Esophagus squamous epithelium (tissue), 4 donors: ENCODE measurements at regions not wholly inside any gene's neighbourhood (a gene's known extent, or its start where the extent isn't known, plus 50 kb on each side); places are given as distances from the start of the nearest gene placed in this dataset.

ENCODE experiments used
- POLR2A ChIP-seq, 4 donors: fragments of 450-650 bp; IDR thresholded peaks; one replicate each; pipeline ENCODE4 v1.6.1; 2017; ENCODE audit warnings: antibody characterized with exemption in 4 of 4, mild to moderate bottlenecking in 4 of 4, moderate library complexity in 3 of 4
- TF ChIP-seq, protein P1 (sequence below), 6 experiments: fragments of 450-650 bp in 4 of 6; fragments of 200-600 bp in 2 of 6; sonication (generic) in 2 of 6; IDR thresholded peaks; one replicate each; pipeline ENCODE4 v1.5.1; 2016 to 2019; ENCODE audit warnings: antibody characterized with exemption in 6 of 6, mild to moderate bottlenecking in 4 of 6, moderate library complexity in 4 of 6

DNA sequence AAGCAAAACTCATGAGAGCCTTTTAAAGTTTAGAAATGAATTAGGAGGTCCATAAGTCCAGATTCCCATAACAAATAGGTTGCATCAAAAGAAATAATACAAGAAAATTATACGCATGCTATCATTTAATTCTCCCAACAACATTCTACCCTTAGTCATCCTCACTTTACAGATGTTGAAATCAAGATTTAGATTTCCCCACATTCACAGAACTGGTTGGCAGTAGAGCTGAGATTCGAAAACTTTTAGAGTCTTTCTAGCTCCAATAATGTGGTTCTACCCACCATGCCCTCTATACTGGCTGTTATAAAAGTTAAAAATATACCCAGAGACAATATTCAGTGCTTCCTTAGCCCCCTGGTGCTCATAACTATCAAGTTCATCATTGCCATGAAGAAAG lies 56.6 kb upstream of the METAP2 start:
- TF ChIP-seq, protein P1, sequence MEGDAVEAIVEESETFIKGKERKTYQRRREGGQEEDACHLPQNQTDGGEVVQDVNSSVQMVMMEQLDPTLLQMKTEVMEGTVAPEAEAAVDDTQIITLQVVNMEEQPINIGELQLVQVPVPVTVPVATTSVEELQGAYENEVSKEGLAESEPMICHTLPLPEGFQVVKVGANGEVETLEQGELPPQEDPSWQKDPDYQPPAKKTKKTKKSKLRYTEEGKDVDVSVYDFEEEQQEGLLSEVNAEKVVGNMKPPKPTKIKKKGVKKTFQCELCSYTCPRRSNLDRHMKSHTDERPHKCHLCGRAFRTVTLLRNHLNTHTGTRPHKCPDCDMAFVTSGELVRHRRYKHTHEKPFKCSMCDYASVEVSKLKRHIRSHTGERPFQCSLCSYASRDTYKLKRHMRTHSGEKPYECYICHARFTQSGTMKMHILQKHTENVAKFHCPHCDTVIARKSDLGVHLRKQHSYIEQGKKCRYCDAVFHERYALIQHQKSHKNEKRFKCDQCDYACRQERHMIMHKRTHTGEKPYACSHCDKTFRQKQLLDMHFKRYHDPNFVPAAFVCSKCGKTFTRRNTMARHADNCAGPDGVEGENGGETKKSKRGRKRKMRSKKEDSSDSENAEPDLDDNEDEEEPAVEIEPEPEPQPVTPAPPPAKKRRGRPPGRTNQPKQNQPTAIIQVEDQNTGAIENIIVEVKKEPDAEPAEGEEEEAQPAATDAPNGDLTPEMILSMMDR (IDR thresholded peaks at IDR 0.05): no peak
- no peak for TF ChIP-seq POLR2A (IDR thresholded peaks at IDR 0.05)
